HCEC 1CT (cell line): ENCODE measurements at regions not wholly inside any gene's neighbourhood (a gene's known extent, or its start where the extent isn't known, plus 50 kb on each side); places are given as distances from the start of the nearest gene placed in this dataset.
A peak's percentile ranks its signal among the peaks of the same experiment; 100 is the strongest.
"Not testable (repeated sequence)": the region's sequence is repeated elsewhere in the genome, so short reads cannot be mapped to it uniquely, and the experiment has no call there.

Experiments
- DNase-seq: peaks from one replicate; pipeline ENCODE4 v3.0.0-alpha.2; 2017

- no peak for DNase-seq
Measured at GRCh38 chr5:89712134-89712700, 697.3 kb downstream of the CETN3 start.

DNA sequence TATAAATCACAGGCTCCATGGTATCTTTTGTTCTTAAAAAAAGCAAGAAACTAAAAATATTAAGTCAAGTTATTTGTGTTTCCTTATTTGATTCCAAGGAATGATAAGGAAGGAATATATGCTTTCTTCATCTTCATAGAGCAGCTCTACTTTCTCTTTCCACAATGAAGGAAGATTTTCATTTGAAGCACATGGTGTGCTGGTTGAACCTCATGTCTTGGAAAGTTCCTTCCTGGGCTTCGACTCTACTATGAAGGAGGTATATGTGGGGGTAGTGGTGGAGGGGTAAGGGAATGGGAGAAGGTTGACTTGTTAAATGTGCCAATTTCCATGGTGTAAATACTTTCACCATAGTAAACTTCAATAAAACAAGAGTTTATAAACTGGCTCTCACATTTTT lies 698.0 kb downstream of the CETN3 start:
- no peak for DNase-seq

GRCh38 chr5:89710006-89710405 lies 699.5 kb downstream of the CETN3 start:
- no peak for DNase-seq

GRCh38 chr5:89707891-89708290 lies 701.7 kb downstream of the CETN3 start:
- DNase-seq: no peak

DNA sequence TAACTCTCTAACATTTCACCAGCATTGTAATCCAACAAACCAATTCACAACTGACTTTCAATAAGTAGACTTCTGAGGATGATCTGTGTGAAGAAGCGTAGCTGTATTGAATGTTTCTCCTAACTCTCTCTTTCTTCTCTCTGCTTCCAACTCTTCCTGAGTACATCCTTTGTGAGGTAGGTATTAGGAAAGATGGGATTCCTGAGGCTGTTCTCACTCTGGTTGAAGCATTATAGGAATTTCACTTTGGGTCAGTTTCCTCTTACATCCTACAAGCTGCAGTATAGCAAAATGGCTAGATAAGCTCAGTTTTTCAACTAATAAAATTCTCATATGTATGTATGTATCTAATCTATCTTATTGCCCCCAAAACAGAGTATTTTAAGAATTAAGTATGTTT lies 702.8 kb downstream of the CETN3 start:
- no peak for DNase-seq

DNA sequence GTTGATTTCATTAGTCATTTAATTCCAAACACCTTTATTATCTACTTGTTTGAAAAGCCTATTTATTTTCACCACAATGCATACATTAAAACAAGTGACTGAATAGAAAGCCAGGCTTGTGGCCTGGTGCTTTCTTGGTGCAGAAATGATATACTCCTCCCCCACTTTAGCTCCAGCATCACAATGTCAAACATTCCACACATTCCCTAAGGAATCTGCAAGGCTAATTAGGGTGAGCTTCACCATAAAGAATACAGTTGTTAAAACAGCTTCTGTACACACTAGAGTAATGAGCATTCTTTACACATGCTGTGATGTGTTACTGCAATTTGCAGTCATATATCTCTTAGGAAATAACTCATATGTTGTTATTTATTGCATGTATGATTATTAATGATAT lies 705.7 kb downstream of the CETN3 start:
- peak; percentile 9 for DNase-seq

- DNase-seq: no peak
Measured at GRCh38 chr5:89698028-89698427, 711.5 kb downstream of the CETN3 start.

- no peak for DNase-seq
Measured at GRCh38 chr5:89697581-89697980, 712.0 kb downstream of the CETN3 start.

GRCh38 chr5:89695371-89695770 lies 714.2 kb downstream of the CETN3 start:
- no peak for DNase-seq

- no peak for DNase-seq
Measured at GRCh38 chr5:89694026-89694550, 715.5 kb downstream of the CETN3 start.

GRCh38 chr5:89690331-89690730 lies 719.2 kb downstream of the CETN3 start:
- no peak for DNase-seq

DNA sequence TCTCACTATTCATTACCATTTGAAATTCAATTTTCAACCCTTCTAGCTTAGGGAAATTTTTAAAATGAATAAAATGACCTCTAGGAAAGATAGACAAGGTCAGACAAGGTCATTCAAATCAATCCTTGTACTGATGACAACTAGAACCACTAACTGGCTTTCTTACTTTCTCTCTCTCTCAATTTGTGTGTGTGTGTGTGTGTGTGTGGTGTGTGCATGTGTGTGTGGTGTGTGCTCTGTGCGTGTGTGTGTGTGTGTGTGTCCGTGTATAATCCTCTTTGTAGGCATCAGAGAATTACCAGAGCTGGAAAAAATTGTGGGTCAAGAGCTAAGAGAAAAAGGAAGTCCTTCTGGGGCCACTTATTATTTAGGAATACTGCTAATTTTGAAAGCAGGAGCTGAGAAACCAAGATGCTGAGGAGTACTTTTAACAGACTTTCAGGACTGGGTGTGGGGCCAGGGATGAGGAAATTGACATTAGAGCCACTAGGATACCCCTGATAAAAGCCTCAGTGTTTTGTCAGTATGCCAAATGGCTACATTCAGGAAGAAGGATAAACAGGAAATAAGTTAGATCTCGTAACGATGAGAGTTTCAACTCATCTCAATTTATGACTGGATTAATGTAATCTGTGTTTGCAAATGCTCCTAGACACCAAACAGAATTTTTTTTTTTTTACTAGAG lies 723.3 kb downstream of the CETN3 start:
- peak; percentile 43 for DNase-seq

DNA sequence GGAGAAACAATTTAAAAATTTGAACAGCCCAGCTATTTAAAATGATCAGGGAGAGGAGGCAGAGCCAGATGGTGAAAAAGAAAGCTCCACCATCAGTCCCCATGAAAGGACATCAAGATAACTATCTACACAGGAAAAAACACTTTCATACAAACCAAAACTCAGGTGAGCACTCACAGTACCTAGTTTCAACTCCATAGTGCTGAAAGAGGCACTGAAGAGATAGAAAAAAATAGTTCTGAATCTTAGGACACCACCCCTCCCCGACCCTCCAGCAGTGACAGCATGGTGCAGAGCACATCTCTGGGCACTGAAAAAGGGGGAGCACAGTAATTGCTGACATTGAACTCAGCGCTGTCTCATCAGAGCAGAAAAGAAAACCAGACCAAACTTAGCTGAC lies 732.9 kb downstream of the CETN3 start:
- DNase-seq: no peak

GRCh38 chr5:89673019-89673418 lies 736.5 kb downstream of the CETN3 start:
- DNase-seq: no peak

GRCh38 chr5:89668821-89669220 lies 740.7 kb downstream of the CETN3 start:
- DNase-seq: peak; percentile 40

DNA sequence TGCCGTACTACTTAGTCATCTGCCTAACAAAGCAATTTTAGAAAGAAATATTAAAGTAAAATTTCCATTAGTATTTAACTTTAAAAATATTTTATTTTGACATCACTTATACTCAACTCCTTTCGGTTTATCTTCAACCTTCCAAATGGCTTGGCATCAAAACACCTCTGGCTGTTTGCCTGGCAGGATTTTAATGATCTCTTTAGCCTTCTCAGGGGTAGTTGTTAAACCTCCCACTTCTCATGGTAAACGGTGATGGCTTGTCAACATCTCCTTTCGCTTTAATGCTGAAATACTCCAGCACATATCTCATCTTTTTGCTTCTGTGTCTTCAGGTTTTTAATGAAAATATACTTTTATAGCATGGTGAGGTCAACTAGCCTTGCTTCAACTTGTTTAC lies 747.1 kb downstream of the CETN3 start:
- DNase-seq: no peak

DNA sequence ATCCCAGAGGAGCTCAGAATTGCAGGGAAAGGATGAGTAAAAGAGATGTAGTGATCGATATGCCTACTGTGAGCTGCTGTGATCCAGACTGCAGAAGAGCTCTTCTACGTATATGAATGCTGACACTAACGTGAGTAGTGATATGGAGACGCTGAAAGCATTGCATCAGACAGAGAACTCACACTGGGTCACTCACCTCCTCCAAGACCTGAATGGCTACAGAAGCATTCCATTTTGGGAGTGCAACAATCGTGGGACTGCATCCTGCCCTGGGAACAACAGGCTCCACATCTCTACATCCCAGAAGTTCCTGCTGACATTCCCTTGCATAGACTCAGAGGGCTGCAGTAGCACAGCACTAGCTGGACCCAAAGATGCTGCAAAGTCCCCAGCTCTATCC lies 755.9 kb upstream of the MEF2C start:
- DNase-seq: no peak

GRCh38 chr5:89634176-89634575 lies 751.2 kb upstream of the MEF2C start:
- DNase-seq: not testable (repeated sequence)

- not testable (repeated sequence) for DNase-seq
Measured at GRCh38 chr5:89630064-89630463, 747.1 kb upstream of the MEF2C start.

GRCh38 chr5:89628876-89629635 lies 746.1 kb upstream of the MEF2C start:
- DNase-seq: no peak

- DNase-seq: no peak
Measured at GRCh38 chr5:89615839-89616518, 733.0 kb upstream of the MEF2C start.

GRCh38 chr5:89613222-89613956 lies 730.4 kb upstream of the MEF2C start:
- peak; percentile 11 for DNase-seq
